Testis (tissue), 2 donors: ENCODE measurements at regions not wholly inside any gene's neighbourhood (a gene's known extent, or its start where the extent isn't known, plus 50 kb on each side); places are given as distances from the start of the nearest gene placed in this dataset.

Experiments
- CTCF ChIP-seq, 3 experiments: fragments of 450-650 bp in 2 of 3; fragments of 200-600 bp in 1 of 3; sonication (generic) in 1 of 3; IDR thresholded peaks; one replicate each; pipeline ENCODE4 v1.5.1; 2016 to 2019; ENCODE audit warnings: antibody characterized with exemption in 3 of 3, mild to moderate bottlenecking in 2 of 3, moderate library complexity in 1 of 3
- POLR2A ChIP-seq: fragments of 450-650 bp; IDR thresholded peaks from one replicate; pipeline ENCODE4 v1.6.1; 2017; ENCODE audit warnings: antibody characterized with exemption, mild to moderate bottlenecking, moderate library complexity

- TF ChIP-seq POLR2A (no peak), CTCF (IDR thresholded peaks at IDR 0.05) (no peak)
These were observed 1296.1 kb upstream of the PABPC4L start for GRCh38 chr4:135497563-135498152.
